K562 (cell line): ENCODE measurements at regions not wholly inside any gene's neighbourhood (a gene's known extent, or its start where the extent isn't known, plus 50 kb on each side); places are given as distances from the start of the nearest gene placed in this dataset.

Experiments used
- ATAC-seq: fragments of 200-7000 bp; cut with Tn5 transposase; 3 replicates; pipeline ENCODE4 v1.9.1; 2020; ENCODE audit warnings: moderate library complexity
- BruUV-seq: library from RNA; stranded (reverse); fragments of 400-500 nt; replicated peaks from 2 replicates; lab custom pipeline; 2021; lab: Mats Ljungman, UMichigan
- CTCF ChIA-PET: fragments of 300-600 bp; formaldehyde crosslinking; extraction: SDS; loops from one replicate; lab custom pipeline; 2021; ENCODE audit warnings: low intra/inter-chr PET ratio; lab: Yijun Ruan, JAX
- POLR2A ChIA-PET: fragments of 300-600, 350-650 bp; sonication (Branson Sonifier 250); formaldehyde crosslinking; extraction: SDS; loops from one replicate; lab custom pipeline; 2021; ENCODE audit warnings: antibody characterized with exemption, inconsistent platforms; lab: Yijun Ruan, JAX
- DNase-seq, 4 experiments: peaks; one replicate each; pipeline versions ENCODE4 v3.0.0 to v3.0.0-alpha.2; 2011 to 2018; ENCODE audit warnings: low spot score in 3 of 4, mixed read lengths in 3 of 4; ENCODE audit errors: extremely low read depth in 1 of 4
- FAIRE-seq: peaks from 2 replicates; lab custom pipeline; 2011; peaks lifted over from hg19 to GRCh38; lab: Jason Lieb, UNC
- H2AFZ ChIP-seq: 2 replicates; pipeline ENCODE4 v1.6.0; 2011; ENCODE audit warnings: low read depth, low read length, control low read depth, inconsistent platforms
- H3K27ac ChIP-seq: fragments of 200-600 bp; 3 replicates; pipeline ENCODE4 v1.8.0; 2011; ENCODE audit warnings: low read depth, mild to moderate bottlenecking, control low read depth, inconsistent platforms, low read length, moderate library complexity, mixed read lengths; ENCODE audit errors: extremely low read depth
- H3K27me3 ChIP-seq, 2 experiments: fragments of 300-600 bp in 1 of 2; 2 replicates in 1 of 2; 3 replicates in 1 of 2; pipeline versions ENCODE4 v1.6.0 to v1.8.0; 2011; ENCODE audit warnings: inconsistent platforms in 2 of 2, low read length in 2 of 2, mild to moderate bottlenecking in 1 of 2, mixed read lengths in 1 of 2, moderate library complexity in 1 of 2; ENCODE audit not compliant: control insufficient read depth in 2 of 2, insufficient read depth in 2 of 2
- H3K36me3 ChIP-seq: fragments of 300-600 bp; 3 replicates; pipeline ENCODE4 v1.8.0; 2011; ENCODE audit warnings: mild to moderate bottlenecking, low read length, inconsistent platforms; ENCODE audit not compliant: control insufficient read depth, insufficient read depth
- H3K4me1 ChIP-seq, 2 experiments: fragments of 200-600 bp in 1 of 2; replicated peaks in 1 of 2; 2 replicates in 1 of 2; 3 replicates in 1 of 2; pipeline versions ENCODE4 v1.5.1 to v1.8.0; 2011; ENCODE audit warnings: inconsistent platforms in 2 of 2, low read length in 2 of 2, mild to moderate bottlenecking in 1 of 2, mixed read lengths in 1 of 2, moderate library complexity in 1 of 2; ENCODE audit not compliant: control insufficient read depth in 2 of 2, insufficient read depth in 2 of 2
- H3K4me2 ChIP-seq: 2 replicates; pipeline ENCODE4 v1.6.1; 2011; ENCODE audit warnings: low read length, control low read depth, inconsistent platforms, mixed read lengths; ENCODE audit not compliant: insufficient read depth
- H3K4me3 ChIP-seq: fragments of 200-600 bp; sonication (generic), shearing (Covaris generic); 2 replicates; pipeline ENCODE4 v1.5.1; 2016; ENCODE audit warnings: control low read depth, inconsistent platforms
- H3K79me2 ChIP-seq: fragments of 200-600 bp; 3 replicates; pipeline ENCODE4 v1.8.0; 2011; ENCODE audit warnings: low read length, inconsistent platforms; ENCODE audit not compliant: control insufficient read depth, insufficient read depth
- H3K9ac ChIP-seq, 2 experiments: 2 replicates each; pipeline versions ENCODE4 v1.6.0 to v1.6.1; 2011; ENCODE audit warnings: low read depth in 2 of 2, low read length in 2 of 2, control low read depth in 1 of 2, inconsistent platforms in 1 of 2, mild to moderate bottlenecking in 1 of 2, mixed read lengths in 1 of 2; ENCODE audit not compliant: insufficient read depth in 1 of 2
- H3K9me1 ChIP-seq: one replicate; pipeline ENCODE4 v1.6.0; 2011; ENCODE audit warnings: inconsistent platforms, mild to moderate bottlenecking, low read length, moderate library complexity; ENCODE audit not compliant: control insufficient read depth, insufficient read depth
- H3K9me3 ChIP-seq: replicated peaks from 2 replicates; pipeline ENCODE4 v1.5.1; 2011; ENCODE audit warnings: low read depth, low read length, inconsistent platforms; ENCODE audit not compliant: control insufficient read depth, insufficient read depth
- H4K20me1 ChIP-seq: replicated peaks from 2 replicates; pipeline ENCODE4 v1.6.1; 2011; ENCODE audit warnings: low read length, inconsistent platforms, mixed read lengths; ENCODE audit not compliant: control insufficient read depth, insufficient read depth
- ATF4 ChIP-seq: fragments of 450-650 bp; formaldehyde crosslinking; IDR thresholded peaks from 2 replicates; pipeline ENCODE4 v1.4.0; 2022; ENCODE audit warnings: mild to moderate bottlenecking, moderate library complexity
- CBFB ChIP-seq: sonication (generic); formaldehyde crosslinking; IDR thresholded peaks from 2 replicates; pipeline ENCODE4 v1.4.0; 2020; ENCODE audit warnings: mild to moderate bottlenecking, missing genetic modification reagents
- ELK1 ChIP-seq: sonication (generic); formaldehyde crosslinking; IDR thresholded peaks from 2 replicates; pipeline ENCODE4 v1.8.1; 2022; ENCODE audit warnings: missing genetic modification reagents
- ETS1 ChIP-seq: conservative IDR thresholded peaks from 2 replicates; pipeline ENCODE4 v1.6.1; 2011; ENCODE audit warnings: low read depth, mild to moderate bottlenecking, low read length; ENCODE audit not compliant: control insufficient read depth
- GATAD2A ChIP-seq: fragments of 450-650 bp; IDR thresholded peaks from 2 replicates; pipeline ENCODE4 v1.6.1; 2017
- ILK ChIP-seq: fragments of 450-650 bp; IDR thresholded peaks from 2 replicates; pipeline ENCODE4 v1.6.1; 2016; ENCODE audit warnings: missing genetic modification characterization, low read depth, mild to moderate bottlenecking, missing compliant biosample characterization, moderate library complexity, borderline replicate concordance
- MCM5 ChIP-seq: fragments of 450-650 bp; IDR thresholded peaks from 2 replicates; pipeline ENCODE4 v1.6.1; 2016; ENCODE audit warnings: low read depth
- MEF2D ChIP-seq: conservative IDR thresholded peaks from 2 replicates; pipeline ENCODE4 v1.6.1; 2016; ENCODE audit warnings: low read depth, missing genetic modification characterization, missing compliant biosample characterization
- NR4A1 ChIP-seq, 2 experiments: fragments of 250-450 bp in 1 of 2; fragments of 450-650 bp in 1 of 2; sonication (Bioruptor Pico) in 1 of 2; IDR thresholded peaks; 2 replicates each; pipeline versions ENCODE4 v1.4.0 to v1.6.1; 2016 to 2020; ENCODE audit warnings: mild to moderate bottlenecking in 2 of 2, missing compliant biosample characterization in 1 of 2, missing genetic modification characterization in 1 of 2, moderate library complexity in 1 of 2
- SNRNP70 ChIP-seq: fragments of 200-400 bp; formaldehyde crosslinking; optimal IDR thresholded peaks from 2 replicates; pipeline ENCODE3; 2017; ENCODE audit warnings: low read depth, low read length
- THRAP3 ChIP-seq: fragments of 450-650 bp; IDR thresholded peaks from 2 replicates; pipeline ENCODE4 v1.6.1; 2016; ENCODE audit warnings: mild to moderate bottlenecking, inconsistent platforms, borderline replicate concordance
- YY1 ChIP-seq, 3 experiments: IDR thresholded peaks; 2 replicates each; pipeline ENCODE4 v1.6.1; 2011; ENCODE audit warnings: low read length in 2 of 3, mild to moderate bottlenecking in 2 of 3, moderate library complexity in 2 of 3, borderline replicate concordance in 1 of 3, control low read depth in 1 of 3, low read depth in 1 of 3; ENCODE audit not compliant: insufficient read depth in 3 of 3, insufficient replicate concordance in 2 of 3, control insufficient read depth in 1 of 3, insufficient read length in 1 of 3; ENCODE audit errors: extremely low read depth in 1 of 3
- ZNF717 ChIP-seq: fragments of 250-450 bp; sonication (Bioruptor Pico); IDR thresholded peaks from 2 replicates; pipeline ENCODE4 v1.5.0; 2021
- ZSCAN29 ChIP-seq: fragments of 450-650 bp; IDR thresholded peaks from 2 replicates; pipeline ENCODE4 v1.6.1; 2017
- WGBS: fragments of 100-300 bp; shearing (Covaris generic); methylation state at CpG from one replicate; pipeline ENCODE4 v1.1.6; 2016; ENCODE audit warnings: low coverage, mixed read lengths; ENCODE audit not compliant: insufficient coverage; ENCODE audit errors: missing lambda C conversion rate; 5-methylcytosine and 5-hydroxymethylcytosine counted together
- in situ Hi-C: fragments of 300-500 bp; cut with MboI; formaldehyde crosslinking; loops from 4 replicates; pipeline ENCODE4 v1.15.0; 2018; ENCODE audit warnings: inconsistent platforms, mixed read lengths
- intact Hi-C: fragments of 100-400 bp; cut with micrococcal nuclease; formaldehyde crosslinking; loops from 2 replicates; pipeline ENCODE4 v1.14.2; 2022

- no peaks in the 10 kb centered on the region for H4K20me1 ChIP-seq
- H3K36me3 ChIP-seq = no peaks in the 10 kb centered on the region
- H3K4me2 ChIP-seq = no peak overlapping the region
- no peaks in the 10 kb centered on the region for H3K9me1 ChIP-seq
- H3K9ac ChIP-seq = no peak overlapping the region
- TF ChIP-seq CBFB = no peak
- no peak for TF ChIP-seq MCM5
- TF ChIP-seq ZNF717 = no peak
- TF ChIP-seq NR4A1 (CRISPR knock-in tag; IDR thresholded peaks at IDR 0.05) = no peak
- TF ChIP-seq NR4A1 (tag; IDR thresholded peaks at IDR 0.05) = no peak
- TF ChIP-seq ZSCAN29 = no peak
- no peak for TF ChIP-seq ETS1
- ATAC-seq = no peak
- no peak overlapping the region for H3K4me3 ChIP-seq
- WGBS = 0% methylated on average over 1 of the region's 1 CpG
- H3K4me1 ChIP-seq = no peaks in the 10 kb centered on the region; a peak in 1 of 5 replicates
- no peaks in the 10 kb centered on the region for H3K9me3 ChIP-seq
- CTCF ChIA-PET = no interaction called here
- POLR2A ChIA-PET = interaction anchor here (0.7 kb wide), 1 partner anchor 369 kb away, joined by 3 read pairs; no protein-coding TSS in a partner anchor
- no peak overlapping the region for H3K27ac ChIP-seq
- H2AFZ ChIP-seq = no peak overlapping the region
- peaks cover 0 to 2% of the 10 kb centered on the region in 2 experiments; a peak in 1 of 5 replicates for H3K27me3 ChIP-seq
- FAIRE-seq = no peak
- BruUV-seq = no TSS peak
- DNase-seq = no peak
- in situ Hi-C loops (no loop called here), intact Hi-C loops (no loop called here)
- H3K79me2 ChIP-seq = no peaks in the 10 kb centered on the region
Observed at GRCh38 chr3:31404871-31405270, 127.9 kb upstream of the STT3B start.

- no peak overlapping the region for H2AFZ ChIP-seq
- ChIA-PET POLR2A (no interaction called here), CTCF (no interaction called here)
- H3K27me3 ChIP-seq = peaks cover 0 to 2% of the 10 kb centered on the region in 2 experiments; a peak in 1 of 5 replicates
- WGBS = 0% methylated on average over 1 of the region's 1 CpG
- no peaks in the 10 kb centered on the region for H3K79me2 ChIP-seq
- ATAC-seq (no peak), FAIRE-seq (no peak), DNase-seq (no peak)
- H3K4me2 ChIP-seq = no peak overlapping the region
- no peak overlapping the region for H3K9ac ChIP-seq
- no peaks in the 10 kb centered on the region for H4K20me1 ChIP-seq
- in situ Hi-C loops = no loop called here
- H3K4me1 ChIP-seq = no peaks in the 10 kb centered on the region; a peak in 1 of 5 replicates
- H3K4me3 ChIP-seq = no peak overlapping the region
- BruUV-seq = no TSS peak
- no peaks in the 10 kb centered on the region for H3K9me3 ChIP-seq
- H3K36me3 ChIP-seq = no peaks in the 10 kb centered on the region
- H3K27ac ChIP-seq = no peak overlapping the region
- no peaks in the 10 kb centered on the region for H3K9me1 ChIP-seq
- intact Hi-C loops = no loop called here
- TF ChIP-seq SNRNP70 (no peak), THRAP3 (no peak), ELK1 (CRISPR knock-in tag) (no peak), YY1 (IDR thresholded peaks at IDR 0.05; ENCODE audit: borderline replicate concordance in 1 of 3, control insufficient read depth in 1 of 3, extremely low read depth in 1 of 3, insufficient read depth in 3 of 3, insufficient read length in 1 of 3, insufficient replicate concordance in 2 of 3, low read depth in 1 of 3, low read length in 2 of 3) (no peak), GATAD2A (no peak), MEF2D (tag) (no peak), ILK (tag) (no peak), ATF4 (CRISPR knock-in tag) (no peak)
Observed at GRCh38 chr3:31405515-31405914, 127.2 kb upstream of the STT3B start.
